Activated CD8-positive, alpha-beta memory T cell treated with anti-CD3 and anti-CD28 coated beads, Interleukin-2, amount 50 U/mL, for 24 hours (primary cell): ENCODE measurements at regions not wholly inside any gene's neighbourhood (a gene's known extent, or its start where the extent isn't known, plus 50 kb on each side); places are given as distances from the start of the nearest gene placed in this dataset.
"Not testable (repeated sequence)": the region's sequence is repeated elsewhere in the genome, so short reads cannot be mapped to it uniquely, and the experiment has no call there.

Experiments used
- DNase-seq: peaks from one replicate; pipeline ENCODE4 v3.0.0-alpha.2; 2020; ENCODE audit errors: extremely low read depth

DNA sequence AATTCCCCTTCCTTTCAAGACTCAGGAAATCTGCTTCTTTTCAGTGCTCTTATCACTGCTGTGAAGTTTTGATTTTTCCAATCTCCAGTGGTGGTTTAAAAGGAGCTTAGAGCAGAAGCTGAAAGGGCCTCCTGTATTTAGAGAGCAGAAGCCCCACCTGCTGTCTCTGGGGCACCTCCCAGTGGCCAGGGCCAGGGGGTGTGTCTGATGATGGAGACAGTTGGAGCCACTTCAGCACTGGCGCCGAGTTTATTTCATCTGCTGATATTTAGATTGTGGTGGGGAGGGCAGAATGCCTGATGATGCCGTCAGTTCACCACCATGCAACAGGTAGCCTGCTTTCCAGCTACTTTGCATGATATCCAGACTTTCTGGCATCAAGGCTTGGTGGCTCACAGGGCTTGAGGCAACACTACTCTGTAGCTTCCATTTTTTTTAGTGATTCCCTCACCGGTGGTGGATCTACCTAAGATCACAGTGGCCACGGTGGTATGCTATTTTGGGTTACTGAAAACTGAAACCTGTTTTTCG lies 371.9 kb downstream of the KCNRG start:
- no peak for DNase-seq

DNA sequence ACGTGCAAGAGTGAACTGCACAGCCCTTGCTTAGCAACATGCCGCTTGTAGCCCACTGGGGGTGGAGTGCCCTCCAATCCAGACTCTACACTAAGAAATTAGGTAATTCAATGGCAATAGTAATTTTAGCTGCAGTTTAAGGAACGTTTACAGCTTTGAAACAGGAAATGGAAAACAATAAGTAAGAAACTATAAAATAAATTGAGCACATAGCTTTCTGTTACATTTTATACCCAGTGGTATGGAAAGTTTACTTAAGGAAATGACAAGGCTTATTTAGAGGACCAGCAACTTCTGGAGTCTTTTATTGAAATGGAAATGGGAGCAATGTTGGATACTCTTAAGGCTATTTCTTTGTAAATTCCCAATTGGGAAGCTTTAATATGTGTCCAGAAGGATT lies 373.2 kb downstream of the KCNRG start:
- no peak for DNase-seq

DNA sequence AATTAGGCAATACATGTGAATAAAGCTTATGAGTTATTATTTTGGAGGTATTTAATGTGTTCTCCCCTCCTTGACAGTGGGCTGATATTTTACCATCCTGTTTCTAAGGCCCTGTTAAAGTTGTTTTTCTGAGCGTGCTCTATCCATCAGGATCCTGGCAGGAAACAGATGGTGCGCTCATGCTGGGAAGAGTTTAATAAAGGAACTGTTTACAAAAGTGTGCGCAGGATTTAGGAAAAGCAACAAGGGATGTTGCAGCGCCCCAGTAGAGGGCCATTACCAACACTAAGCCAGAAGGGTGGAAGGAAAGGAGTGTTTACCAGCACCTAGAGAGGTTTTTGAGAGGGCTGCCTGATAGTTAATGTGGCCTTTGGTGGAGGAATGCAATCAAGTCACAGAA lies 374.5 kb downstream of the KCNRG start:
- DNase-seq = no peak

DNA sequence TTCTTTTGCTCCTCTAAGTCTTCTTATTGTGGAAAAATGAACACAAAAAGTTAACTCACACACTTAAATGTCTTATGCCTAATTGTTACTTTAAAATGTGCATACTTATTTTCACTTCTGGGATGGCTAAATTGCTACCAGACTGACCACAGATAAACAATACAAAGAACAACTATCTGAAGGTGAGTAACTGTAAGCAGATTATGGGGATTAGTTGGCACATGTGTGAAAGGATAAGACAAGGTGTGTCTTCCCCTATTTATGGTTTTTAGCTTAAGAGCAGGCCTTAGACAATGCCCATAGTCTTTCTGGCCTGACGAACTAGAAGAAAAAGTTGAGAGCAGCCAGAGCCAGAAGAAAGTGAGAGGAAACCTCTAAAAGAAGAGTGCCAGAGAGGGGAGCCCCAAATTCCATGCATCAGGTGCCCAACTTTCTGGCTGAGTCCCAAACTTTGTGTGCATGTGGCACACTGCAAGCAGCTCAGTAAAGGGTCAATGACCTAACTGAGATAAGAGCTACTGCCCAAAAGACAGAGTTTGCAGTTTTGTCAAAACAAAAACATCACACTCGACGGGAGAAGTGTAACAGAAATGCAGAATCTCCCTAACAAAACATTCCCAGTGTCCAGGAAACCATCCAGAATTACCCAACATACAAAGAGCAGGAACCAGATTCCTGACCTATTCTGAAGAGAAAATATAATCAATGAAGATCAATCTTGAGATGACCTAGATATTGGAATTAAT lies 375.4 kb downstream of the KCNRG start:
- no peak for DNase-seq

DNA sequence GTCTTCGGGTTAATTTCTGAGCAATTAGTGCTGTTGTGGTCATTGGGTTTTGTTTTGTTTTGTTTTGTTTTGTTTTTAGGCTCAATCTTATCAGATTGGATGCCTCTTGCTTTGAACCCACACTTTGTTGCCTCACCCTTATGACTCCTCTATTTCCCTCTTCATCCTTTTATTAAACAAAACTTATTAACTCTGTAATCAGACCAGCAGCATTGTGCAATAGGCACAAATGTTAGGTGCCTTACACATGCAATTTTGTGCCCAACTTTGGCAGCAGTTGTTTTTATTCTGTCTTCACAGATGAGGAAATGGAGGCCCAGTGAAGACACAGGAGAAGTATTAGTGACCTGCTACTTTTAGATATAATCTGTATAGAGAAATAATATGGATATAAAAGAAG lies 377.7 kb downstream of the KCNRG start:
- DNase-seq = no peak

DNA sequence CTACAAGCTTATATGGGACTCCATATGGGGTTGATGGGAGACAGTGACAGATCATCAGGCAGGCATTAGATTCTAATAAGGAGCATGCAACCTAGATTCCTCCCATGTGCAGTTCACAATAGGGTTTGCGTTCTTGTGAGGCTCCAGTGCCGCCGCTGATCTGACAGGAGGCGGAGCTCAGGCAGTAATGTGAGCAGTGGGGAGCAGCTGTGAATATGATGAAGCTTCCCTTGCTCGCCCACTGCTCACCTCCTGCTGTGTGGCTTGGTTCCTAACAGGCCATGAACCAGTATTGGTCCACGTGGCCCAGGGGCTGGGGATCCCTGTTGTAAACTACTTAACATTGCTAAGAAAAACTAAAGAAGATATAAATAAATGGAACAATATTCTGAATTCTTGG lies 378.4 kb downstream of the KCNRG start:
- no peak for DNase-seq

DNA sequence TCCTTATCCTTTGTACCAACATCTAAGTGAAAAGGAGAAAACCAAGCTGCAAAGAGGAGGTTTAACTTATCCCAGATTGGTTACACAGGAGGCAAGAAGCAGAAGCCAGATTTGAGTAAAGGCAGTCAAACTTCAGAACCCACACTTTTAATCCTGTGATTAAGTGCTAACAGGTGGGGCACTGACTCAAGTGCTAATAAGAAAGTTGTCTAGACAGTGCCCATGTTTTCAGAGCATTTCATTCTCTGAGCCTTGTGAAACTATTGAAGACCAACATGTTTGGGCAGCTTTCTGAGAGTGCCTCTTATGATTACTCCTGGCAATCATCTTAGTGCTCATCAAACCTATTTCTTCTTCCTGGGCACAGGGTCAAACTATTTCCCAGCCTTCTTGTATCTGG lies 380.8 kb downstream of the KCNRG start:
- DNase-seq = no peak

DNA sequence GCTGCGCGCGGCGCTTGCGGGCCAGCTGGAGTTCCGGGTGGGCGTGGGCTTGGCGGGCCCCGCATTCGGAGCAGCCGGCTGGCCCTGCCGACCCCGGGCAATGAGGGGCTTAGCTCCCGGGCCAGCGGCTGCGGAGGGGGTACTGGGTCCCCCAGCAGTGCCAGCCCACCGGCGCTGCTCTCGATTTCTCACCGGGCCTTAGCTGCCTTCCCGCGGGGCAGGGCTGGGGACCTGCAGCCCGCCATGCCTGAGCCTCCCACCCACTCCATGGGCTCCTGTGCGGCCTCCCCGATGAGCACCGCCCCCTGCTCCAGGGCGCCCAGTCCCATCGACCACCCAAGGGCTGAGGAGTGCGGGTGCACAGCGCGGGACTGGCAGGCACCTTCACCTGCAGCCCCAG lies 381.4 kb downstream of the KCNRG start:
- not testable (repeated sequence) for DNase-seq

DNA sequence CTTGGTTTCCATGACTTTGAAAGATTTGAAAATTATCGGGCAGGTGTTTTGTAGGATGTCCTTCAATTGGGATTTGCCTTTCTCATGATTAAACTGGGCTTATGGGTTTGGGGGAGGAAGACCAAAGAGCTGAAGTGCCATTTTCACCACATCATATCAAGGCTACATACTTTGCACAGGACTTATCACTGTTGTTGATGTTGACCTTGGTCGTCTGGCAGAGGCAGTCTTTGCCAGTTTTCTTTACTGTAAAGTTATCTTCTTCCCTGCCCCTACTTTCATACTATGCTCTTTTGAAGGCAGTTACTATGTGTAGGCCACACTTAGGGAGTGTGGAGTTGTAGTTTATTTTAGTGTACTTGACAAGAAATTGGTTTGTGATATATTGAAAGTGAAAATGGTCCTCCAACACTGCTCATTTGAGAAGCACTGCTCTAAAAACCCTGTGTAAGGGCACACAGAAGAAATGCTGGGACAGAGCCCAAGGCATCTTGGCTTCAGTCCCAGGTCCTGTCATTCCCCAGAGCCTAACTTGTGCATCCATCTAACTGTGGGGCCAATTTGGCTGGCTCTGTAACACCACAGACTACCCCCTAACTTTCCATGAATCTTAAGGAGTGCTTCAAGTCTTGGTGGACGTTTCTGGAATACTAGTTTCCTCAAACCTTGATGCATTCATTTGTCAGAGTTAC lies 384.9 kb downstream of the KCNRG start:
- no peak for DNase-seq

DNA sequence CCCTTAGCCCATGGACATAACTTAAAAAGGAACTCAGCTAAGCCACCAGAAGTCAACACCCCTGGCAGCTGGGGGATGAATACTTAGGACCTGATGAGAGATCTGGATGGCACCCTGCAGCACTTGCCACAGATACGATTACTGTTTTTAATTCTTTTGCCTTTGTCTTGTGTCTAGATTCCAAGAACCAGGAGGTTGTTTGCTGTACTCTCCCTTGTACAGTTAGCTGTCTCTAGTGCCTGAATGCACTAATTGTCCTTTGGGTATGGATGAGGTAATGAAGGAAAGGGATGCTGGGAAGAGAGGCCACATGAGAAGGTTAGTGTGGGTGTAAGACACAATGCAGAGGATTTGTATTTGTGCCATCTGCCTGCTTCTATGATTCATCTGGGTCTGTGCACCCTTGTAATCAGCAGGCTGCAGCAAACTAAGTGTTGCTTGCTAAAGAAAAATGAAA lies 385.8 kb downstream of the KCNRG start:
- DNase-seq = no peak

DNA sequence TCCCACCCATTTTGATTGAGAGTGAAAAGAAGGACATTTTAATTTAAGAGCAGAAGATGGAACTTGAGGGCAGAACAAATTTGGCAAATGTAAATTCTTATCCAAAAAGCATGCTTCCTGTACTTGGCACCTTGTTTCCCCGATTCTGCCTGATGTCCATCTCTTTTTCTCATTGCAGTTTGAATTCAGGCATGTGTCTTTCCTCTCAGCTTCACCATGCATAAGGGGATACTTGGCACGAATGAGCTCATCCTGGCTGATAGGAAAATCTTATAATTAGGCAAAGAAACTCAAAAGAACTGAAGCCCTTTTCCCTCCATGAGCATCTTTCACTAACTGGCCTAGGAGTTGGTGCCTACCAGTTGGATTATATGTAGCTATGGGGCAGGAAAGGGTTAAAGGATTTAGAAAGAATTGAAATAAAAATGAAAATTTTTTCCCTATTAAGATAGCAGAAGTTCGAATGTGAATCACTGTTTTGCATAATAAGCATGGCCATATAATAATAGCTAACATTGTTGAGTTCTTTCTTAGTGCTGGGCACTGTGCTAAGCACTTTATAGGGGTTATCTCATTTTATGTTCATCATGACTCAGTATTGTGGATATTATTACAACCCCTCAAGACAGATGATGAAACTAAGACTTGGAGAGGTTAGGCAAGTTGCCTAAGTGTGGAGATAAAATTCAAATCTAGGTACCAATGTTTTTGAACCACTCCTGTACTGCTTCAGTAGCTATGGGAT lies 386.6 kb downstream of the KCNRG start:
- DNase-seq = no peak

DNA sequence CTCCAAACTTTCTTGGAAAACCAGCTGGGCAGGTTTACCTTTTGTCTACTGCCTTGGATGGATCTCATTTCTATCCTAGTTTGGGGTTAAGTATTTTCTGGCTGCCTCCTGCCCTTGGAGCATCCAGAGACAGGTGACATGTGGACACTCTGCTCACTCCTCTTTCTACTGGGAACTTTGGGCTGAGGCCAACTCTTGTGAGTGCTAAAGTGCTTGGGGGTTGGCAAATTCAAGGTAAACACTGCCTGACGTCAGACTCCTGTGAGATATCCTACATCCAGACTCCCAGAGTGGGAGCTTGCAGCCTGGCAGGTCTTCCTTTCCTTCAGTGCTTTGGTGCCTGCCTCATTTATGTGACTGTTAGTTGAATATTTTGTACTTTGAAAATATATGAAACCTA lies 388.1 kb downstream of the KCNRG start:
- no peak for DNase-seq

DNA sequence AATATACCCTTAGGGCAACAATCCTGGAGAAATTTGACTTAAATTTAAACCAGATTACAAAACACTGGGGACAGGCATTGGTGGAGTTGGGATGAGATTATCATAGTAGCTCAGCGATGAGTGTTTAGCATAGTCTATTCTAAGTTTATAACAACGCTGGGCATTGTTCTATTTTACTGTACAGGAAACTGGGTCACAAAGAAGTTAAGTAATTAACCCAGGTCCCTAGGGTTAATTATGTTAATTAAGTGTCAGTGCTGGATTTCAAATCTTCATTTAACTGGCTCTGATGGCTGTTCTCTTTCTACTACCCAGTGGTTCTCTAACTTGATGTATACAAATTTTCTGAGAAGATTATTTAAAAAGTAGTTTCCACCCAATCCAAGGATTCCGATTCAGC lies 388.9 kb downstream of the KCNRG start:
- DNase-seq = no peak

DNA sequence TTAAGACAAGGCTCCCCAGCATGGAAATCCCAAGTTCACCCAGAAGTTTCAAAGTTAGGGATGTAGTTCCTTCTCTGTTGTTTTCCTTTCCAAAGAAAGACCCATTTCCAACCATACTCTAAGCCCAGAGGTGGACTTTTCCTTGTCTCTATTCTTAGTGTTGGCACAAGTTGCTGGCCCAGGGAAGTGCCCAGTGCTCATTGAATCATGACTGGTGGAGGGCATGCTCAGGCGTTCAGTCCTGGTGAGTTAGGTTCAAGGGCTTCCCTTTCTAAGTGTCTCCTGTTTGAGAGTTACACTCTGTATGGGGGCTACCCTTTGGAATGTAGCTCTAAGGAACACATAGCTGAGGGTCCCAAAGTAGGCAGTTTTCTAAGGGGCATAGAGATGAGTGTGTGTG lies 389.5 kb downstream of the KCNRG start:
- no peak for DNase-seq

DNA sequence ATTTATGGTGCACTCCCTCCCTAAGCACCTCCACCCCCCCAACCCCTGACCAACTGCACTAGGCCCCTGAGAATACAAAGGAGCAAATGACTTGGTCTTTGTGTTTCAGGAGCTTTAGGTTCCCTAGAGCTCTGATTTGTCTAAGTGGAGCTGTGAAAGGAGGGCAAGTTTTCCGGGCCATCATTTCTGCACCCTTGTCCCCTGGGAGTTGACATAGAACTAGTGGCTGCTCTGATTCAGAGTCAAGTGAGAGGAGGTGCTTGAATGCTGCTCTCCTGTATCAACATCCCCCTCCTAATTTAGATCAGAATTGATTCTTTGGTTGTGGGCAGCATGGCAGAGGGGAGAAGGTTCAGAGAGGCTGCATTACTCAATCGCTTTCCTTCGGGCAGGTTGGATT lies 391.6 kb downstream of the KCNRG start:
- DNase-seq = no peak

DNA sequence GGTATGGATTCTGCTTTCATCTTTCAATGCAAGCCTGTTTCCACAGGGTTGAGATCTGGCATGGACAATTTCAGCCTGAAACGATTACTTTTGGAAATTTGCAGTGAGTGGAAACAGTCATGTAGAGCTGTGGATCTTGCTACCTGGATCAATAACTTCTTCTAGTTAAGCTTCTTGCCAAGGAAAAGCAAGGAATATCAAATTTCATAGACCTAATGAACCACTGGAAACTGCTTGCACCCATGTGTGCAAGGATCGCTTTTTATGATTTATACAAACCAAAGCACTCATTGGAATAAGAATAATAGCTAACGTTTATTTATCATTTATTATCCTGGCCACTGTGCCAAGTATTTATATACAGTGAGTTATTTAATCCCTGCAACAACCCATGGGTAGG lies 392.8 kb downstream of the KCNRG start:
- DNase-seq = no peak

DNA sequence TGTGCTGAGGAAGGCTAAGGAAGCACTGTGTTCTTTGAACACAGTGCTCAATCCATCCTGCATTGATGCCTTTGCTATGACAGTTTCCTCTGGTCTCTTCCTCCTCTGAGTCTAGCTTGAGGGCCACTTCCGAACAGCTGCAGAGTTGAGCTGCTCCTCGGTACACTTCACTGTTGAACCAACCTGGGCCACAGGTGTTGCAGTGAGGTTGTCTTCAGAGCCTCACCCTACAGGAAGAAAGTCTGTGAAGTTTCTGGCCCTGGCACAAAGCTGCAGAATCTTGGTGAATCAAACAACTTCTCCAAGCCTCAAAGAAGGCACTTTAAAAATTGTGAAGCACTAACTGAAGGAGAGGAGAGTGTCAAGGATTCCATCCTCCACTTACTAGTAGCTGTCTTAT lies 394.0 kb downstream of the KCNRG start:
- no peak for DNase-seq

DNA sequence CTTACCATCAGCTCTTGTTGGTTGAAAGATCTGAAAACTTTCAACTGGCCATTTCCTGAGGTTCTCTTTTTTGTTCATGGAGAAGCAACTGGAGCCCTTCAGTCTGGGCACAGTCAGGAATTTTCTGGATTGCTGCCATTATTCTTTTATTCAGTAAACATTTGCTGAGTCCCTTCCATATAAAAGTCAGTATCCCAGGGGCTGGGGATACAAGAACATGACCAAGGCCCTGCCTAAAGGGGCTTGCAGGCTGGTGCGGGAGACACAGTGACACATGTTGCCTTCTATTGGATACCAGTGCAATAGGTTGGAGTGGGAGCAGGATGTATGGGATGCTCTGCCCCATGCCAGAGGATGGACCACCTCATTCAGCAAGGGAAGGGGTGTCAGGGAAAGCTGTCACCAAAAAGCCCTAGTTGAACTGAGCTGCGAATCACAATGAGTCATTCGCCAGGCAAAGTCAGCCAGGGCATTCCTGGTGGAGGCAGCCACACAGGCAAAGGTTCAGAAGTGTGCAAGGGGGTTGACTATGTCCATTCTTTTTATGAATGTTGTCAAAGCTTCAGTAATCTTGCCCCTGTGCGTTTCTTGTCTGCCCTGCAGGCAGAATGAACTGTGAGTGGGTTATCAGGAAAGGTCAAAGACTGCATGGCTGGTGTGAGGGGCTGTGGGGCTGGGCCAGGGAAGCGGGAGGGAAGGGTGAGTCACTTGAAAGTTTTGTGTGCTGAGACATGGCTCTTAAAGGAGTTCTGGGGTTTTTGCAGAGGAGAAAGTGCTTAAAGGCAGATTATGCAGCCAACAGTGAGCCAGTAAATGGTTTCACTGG lies 395.9 kb downstream of the KCNRG start:
- DNase-seq = no peak

DNA sequence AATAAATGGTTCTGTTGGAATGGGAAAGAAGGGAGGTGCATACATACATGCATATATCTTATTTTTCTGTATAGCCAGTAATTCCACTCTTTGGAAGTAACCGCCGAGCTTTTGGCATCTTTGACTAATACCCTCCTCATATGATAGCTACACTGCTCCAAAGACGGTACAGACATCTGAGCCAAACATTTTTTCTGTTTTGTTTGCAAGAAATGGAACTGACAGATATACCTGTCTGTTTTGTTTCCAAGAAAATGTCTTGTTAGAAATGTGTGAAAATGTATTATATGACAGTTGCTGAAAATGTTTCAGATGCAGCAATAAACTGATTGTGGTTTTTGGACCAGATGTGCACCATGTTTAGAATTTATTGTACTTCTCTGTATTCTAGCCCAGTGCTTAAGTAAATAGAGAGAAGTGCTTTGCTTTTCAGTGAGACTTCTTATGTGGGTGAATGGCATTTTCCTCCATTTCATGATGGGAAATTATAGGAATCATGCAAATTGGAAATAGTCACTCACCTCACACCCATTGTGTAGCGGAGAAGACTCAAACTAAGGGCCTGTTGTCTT lies 396.9 kb downstream of the KCNRG start:
- DNase-seq = no peak

DNA sequence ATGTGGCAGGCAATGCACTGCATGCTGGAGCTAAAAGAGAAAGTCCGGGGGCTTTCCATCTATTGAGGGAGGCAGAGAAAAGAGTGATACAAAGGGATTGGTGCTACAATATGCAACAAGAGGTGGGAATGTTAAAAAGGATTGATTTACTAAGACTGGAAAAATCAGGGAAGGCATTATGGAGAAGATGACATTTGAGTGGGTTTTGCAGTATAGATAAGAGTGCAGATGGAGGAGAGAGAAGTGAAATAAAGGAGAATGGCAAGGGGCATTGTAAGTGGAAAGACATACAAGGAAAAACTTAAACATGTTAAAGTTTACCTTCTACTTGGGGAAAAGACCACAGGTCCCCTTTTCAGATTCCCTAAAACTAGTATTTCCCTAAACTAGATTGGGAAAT lies 399.4 kb downstream of the KCNRG start:
- no peak for DNase-seq

DNA sequence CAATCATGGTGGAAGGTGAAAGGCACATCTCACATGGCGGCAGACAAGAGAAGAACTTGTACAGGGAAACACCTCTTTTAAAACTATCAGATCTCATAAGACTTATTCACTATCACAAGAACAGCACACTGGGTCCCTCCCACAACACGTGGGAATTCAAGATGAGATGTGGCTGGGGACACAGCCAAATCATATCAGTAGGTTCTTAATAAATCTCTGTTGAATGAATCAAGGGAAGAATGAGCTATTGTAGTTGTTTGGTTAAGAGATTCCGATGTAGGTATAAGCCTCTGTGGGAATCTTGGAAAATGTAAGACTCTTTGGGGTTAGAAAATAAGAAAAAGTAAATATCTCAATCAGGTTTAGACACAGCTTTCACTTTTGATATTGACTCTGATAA lies 400.2 kb downstream of the KCNRG start:
- DNase-seq = no peak
